Activated CD4-positive, alpha-beta memory T cell treated with anti-CD3 and anti-CD28 coated beads for 36 hours (primary cell): ENCODE measurements at regions not wholly inside any gene's neighbourhood (a gene's known extent, or its start where the extent isn't known, plus 50 kb on each side); places are given as distances from the start of the nearest gene placed in this dataset.

Source experiments
- CTCF ChIA-PET: fragments of 350-600 bp; sonication (Branson Sonifier 250); formaldehyde crosslinking; loops from one replicate; lab custom pipeline; 2021; ENCODE audit warnings: antibody characterized with exemption, inconsistent platforms; lab: Charles Lee
- POLR2A ChIA-PET: fragments of 350-600 bp; sonication (Branson Sonifier 250); formaldehyde crosslinking; loops from one replicate; lab custom pipeline; 2021; ENCODE audit warnings: antibody characterized with exemption; lab: Charles Lee
- DNase-seq: peaks from one replicate; pipeline ENCODE4 v3.0.0-alpha.2; 2020
- H3K27ac Mint-ChIP-seq: one replicate; pipeline ENCODE4 v1.8.0; 2021; ENCODE audit warnings: mixed read lengths
- H3K27me3 Mint-ChIP-seq: one replicate; pipeline ENCODE4 v1.8.0; 2021; ENCODE audit warnings: mixed read lengths
- H3K36me3 Mint-ChIP-seq: one replicate; pipeline ENCODE4 v1.8.0; 2021; ENCODE audit warnings: mixed read lengths
- H3K4me1 Mint-ChIP-seq: one replicate; pipeline ENCODE4 v1.8.0; 2021; ENCODE audit warnings: low read depth, mixed read lengths
- H3K4me3 Mint-ChIP-seq: one replicate; pipeline ENCODE4 v1.8.0; 2021; ENCODE audit warnings: mild to moderate bottlenecking, mixed read lengths
- H3K9me3 Mint-ChIP-seq: one replicate; pipeline ENCODE4 v1.8.0; 2021; ENCODE audit warnings: mixed read lengths
- intact Hi-C: fragments of 100-400 bp; cut with micrococcal nuclease; formaldehyde crosslinking; loops from one replicate; pipeline ENCODE4 v1.15.1; 2023

DNA sequence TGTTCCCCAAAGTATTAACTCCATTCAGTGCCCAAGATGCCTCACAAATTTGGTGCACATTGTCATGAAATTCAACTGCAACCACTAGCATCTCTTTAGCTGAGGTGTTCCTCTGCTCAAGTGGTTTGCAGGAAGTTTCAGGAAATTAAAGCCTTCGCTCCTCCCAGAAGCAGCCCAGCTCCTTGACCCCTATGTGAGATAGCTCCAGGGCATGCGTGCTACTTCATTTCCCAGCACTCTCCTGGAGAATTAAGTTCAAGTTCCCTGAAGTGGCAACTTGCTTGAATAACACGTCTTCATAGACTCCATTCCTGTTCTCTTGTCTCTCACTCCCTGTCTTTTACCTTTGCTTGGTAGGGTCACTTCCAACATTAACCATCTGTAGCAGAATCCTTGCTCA lies 750.3 kb downstream of the REEP3 start:
- H3K9me3 Mint-ChIP-seq, result peaks cover 2% of the 10 kb centered on the region
- no peaks in the 10 kb centered on the region for H3K27me3 Mint-ChIP-seq
- no peaks in the 10 kb centered on the region for H3K4me1 Mint-ChIP-seq
- no peak for DNase-seq
- ChIA-PET POLR2A (no interaction called here), CTCF (no interaction called here)
- H3K4me3 Mint-ChIP-seq, result no peak overlapping the region
- no peak overlapping the region for H3K27ac Mint-ChIP-seq
- intact Hi-C loops, result no loop called here
- no peaks in the 10 kb centered on the region for H3K36me3 Mint-ChIP-seq

DNA sequence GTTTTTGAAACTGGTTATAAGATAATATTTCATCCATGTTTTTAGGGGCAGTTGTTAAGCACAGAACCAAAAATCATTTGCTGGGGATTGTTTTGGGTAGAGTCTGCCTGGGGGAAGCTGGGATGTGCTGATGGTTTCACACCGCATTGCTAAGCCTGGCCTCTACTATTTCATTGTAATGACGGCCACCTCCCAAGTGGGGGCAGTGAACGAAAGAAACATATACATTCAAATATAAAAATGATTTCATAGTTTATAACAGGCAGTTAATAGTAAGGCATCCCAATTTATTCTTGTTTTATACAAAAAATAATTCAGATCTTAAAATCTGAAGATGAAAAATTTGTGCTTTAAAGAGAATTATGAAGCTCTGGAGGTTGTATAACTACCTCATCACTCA lies 750.8 kb downstream of the REEP3 start:
- POLR2A ChIA-PET, result no interaction called here
- H3K4me3 Mint-ChIP-seq, result no peak overlapping the region
- intact Hi-C loops, result no loop called here
- DNase-seq, result no peak
- peaks cover 2% of the 10 kb centered on the region for H3K9me3 Mint-ChIP-seq
- H3K27ac Mint-ChIP-seq, result no peak overlapping the region
- no peaks in the 10 kb centered on the region for H3K27me3 Mint-ChIP-seq
- H3K4me1 Mint-ChIP-seq, result no peaks in the 10 kb centered on the region
- CTCF ChIA-PET, result no interaction called here
- H3K36me3 Mint-ChIP-seq, result no peaks in the 10 kb centered on the region

DNA sequence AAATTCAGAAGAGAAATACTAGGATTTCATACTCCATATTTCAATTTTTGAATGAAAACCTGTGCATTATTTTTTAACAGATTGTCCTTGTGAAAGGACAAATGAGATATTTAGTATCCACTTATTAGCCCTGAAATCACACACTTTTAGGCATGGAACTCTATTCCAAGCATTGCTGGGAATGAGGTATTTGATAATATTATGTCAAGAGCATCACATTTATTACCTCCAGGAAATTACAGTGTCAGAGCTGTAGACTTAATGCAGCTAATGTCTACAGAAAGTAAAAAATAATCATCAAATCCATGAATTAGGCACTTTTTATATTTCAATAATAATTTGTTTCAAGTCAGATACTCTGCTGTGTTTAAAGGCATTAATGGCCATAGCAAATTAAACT lies 753.8 kb downstream of the REEP3 start:
- POLR2A ChIA-PET, result no interaction called here
- CTCF ChIA-PET, result no interaction called here
- H3K27ac Mint-ChIP-seq, result no peak overlapping the region
- no peaks in the 10 kb centered on the region for H3K4me1 Mint-ChIP-seq
- intact Hi-C loops, result no loop called here
- no peak for DNase-seq
- H3K36me3 Mint-ChIP-seq, result no peaks in the 10 kb centered on the region
- no peaks in the 10 kb centered on the region for H3K9me3 Mint-ChIP-seq
- no peaks in the 10 kb centered on the region for H3K27me3 Mint-ChIP-seq
- H3K4me3 Mint-ChIP-seq, result no peak overlapping the region

DNA sequence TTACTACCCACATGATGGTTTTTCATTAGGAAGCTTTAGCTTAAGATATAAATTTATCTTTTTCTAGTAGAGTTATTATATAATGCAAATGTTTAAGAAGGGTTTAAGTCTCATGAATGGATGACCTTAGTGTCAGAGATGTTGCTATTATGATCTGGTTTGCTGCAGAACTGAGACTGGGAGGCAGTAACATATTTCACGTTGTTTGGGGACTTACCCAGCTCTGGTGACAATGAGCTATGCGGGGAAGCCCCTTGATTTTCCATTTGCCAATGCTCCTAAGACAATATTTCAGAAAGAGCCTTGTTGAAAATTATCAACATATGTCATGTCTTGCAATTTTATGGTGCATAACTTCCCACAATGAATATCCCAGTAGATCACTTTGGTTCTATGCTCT lies 754.6 kb downstream of the REEP3 start:
- intact Hi-C loops, result no loop called here
- Mint-ChIP-seq H3K9me3 (no peaks in the 10 kb centered on the region), H3K4me3 (no peak overlapping the region), H3K27me3 (no peaks in the 10 kb centered on the region), H3K27ac (no peak overlapping the region), H3K36me3 (no peaks in the 10 kb centered on the region), H3K4me1 (no peaks in the 10 kb centered on the region)
- CTCF ChIA-PET, result no interaction called here
- POLR2A ChIA-PET, result no interaction called here
- DNase-seq, result no peak

DNA sequence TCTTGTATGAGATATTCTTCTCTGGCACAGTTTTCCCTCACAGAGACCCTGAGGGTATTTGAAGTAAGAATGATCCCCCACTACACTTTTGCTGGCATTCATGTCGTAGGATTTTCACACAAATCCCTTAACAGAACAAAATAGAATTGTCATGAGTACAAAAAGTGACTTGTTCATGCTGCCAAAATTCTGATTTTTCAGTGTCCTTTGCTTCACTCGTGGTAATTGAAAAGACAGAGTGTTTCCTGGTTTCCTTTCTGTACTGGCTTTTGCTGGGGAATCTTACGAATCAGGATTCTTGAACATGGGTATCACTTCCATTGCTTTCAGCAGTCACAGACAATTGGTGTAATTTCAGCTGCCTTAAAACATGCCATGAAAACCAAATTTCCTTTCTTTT lies 756.3 kb downstream of the REEP3 start:
- H3K27me3 Mint-ChIP-seq, result no peaks in the 10 kb centered on the region

DNA sequence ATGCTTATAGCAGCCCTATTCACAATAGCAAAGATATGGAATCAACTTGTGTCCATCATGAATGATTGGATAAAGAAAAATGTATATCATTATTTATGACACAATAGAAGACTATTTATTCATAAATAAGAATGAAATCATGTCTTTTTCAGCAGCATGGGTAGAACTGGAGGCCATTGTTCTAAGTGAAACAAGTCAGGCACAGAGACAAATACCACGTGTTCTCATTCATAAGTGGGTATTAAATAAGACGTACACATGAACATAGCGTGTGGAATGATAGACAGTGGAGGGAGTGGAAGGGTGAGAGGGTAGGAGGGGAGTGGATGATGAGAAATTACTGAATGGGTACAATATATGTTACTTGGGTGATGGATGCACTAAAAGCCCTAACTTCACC lies 762.4 kb downstream of the REEP3 start:
- H3K36me3 Mint-ChIP-seq, result no peaks in the 10 kb centered on the region
- POLR2A ChIA-PET, result no interaction called here
- CTCF ChIA-PET, result no interaction called here
- H3K27ac Mint-ChIP-seq, result no peak overlapping the region
- no peak for DNase-seq
- H3K27me3 Mint-ChIP-seq, result no peaks in the 10 kb centered on the region
- intact Hi-C loops, result no loop called here
- H3K4me1 Mint-ChIP-seq, result no peaks in the 10 kb centered on the region
- no peak overlapping the region for H3K4me3 Mint-ChIP-seq
- H3K9me3 Mint-ChIP-seq, result peaks cover 3% of the 10 kb centered on the region

More for the DNA sequence above, 756.3 kb downstream of the REEP3 start:
- intact Hi-C loops, result no loop called here
- Mint-ChIP-seq H3K36me3 (no peaks in the 10 kb centered on the region), H3K4me3 (no peak overlapping the region), H3K27ac (no peak overlapping the region), H3K4me1 (no peaks in the 10 kb centered on the region), H3K9me3 (peaks cover 3% of the 10 kb centered on the region)
- ChIA-PET CTCF (no interaction called here), POLR2A (no interaction called here)
- no peak for DNase-seq

DNA sequence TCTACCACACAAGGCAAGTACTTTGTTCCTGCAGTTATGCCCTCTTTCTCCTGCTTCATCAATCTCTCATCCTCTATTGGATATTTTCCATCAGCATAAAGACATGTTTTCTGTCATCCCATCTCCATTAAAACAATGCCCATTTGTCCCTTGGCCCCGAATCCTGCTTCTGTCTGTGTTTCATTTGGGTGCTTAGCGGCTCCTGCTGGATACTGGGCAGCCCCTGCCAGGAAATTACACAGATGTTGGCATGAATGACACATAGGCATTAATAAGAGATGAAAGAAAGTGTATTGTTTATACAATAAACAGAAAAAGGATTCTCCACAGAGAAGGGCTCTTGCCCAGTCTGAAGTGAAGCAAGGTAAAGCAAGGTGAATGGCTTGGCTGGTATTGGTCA lies 765.3 kb downstream of the REEP3 start:
- DNase-seq, result no peak
- ChIA-PET CTCF (no interaction called here), POLR2A (no interaction called here)
- no peaks in the 10 kb centered on the region for H3K36me3 Mint-ChIP-seq
- H3K27me3 Mint-ChIP-seq, result no peaks in the 10 kb centered on the region
- no peaks in the 10 kb centered on the region for H3K4me1 Mint-ChIP-seq
- peaks cover 4% of the 10 kb centered on the region for H3K9me3 Mint-ChIP-seq
- no peak overlapping the region for H3K4me3 Mint-ChIP-seq
- no peak overlapping the region for H3K27ac Mint-ChIP-seq
- intact Hi-C loops, result no loop called here

DNA sequence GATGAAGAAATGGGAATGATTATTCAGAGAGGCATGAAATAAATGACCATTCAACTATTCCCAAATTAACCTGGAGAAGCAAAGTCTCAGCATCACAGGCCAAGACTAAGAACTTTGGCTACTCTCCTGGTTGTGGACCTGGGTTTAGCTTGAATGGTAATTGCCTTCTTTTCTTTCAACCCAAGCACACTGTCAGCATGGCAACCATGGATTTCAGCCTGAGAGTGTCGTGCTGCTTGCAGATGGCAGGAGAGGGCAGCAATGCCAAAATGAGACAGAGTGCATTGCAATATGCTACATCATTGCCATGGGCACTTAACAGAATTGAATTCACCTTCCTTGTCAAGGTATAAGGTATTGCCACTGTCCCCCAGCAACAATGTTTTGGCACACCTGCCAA lies 767.2 kb downstream of the REEP3 start:
- intact Hi-C loops, result no loop called here
- ChIA-PET POLR2A (no interaction called here), CTCF (no interaction called here)
- DNase-seq, result no peak
- H3K36me3 Mint-ChIP-seq, result no peaks in the 10 kb centered on the region
- peaks cover 4% of the 10 kb centered on the region for H3K9me3 Mint-ChIP-seq
- H3K27ac Mint-ChIP-seq, result no peak overlapping the region
- no peak overlapping the region for H3K4me3 Mint-ChIP-seq
- H3K4me1 Mint-ChIP-seq, result no peaks in the 10 kb centered on the region
- H3K27me3 Mint-ChIP-seq, result no peaks in the 10 kb centered on the region

DNA sequence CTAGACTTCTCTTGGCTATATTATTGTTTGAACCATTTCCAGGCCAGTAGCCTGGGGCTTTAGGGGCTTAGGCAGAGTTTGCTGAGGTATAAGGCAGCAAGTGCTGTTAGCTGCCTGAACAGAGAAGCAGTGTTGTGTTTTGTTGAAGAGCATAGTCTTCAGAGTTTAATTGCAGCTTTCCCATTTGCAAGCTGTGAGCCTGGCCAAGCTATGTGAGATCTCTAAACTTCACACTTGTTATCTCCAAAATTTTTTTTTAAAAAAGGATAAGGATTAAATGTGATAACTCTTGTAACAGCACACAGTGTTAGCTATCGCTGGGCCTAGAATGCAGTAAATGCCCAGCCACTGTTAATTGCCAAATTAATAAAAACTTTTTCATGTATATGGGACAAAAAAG lies 782.4 kb downstream of the REEP3 start:
- intact Hi-C loops, result no loop called here
- no peaks in the 10 kb centered on the region for H3K27me3 Mint-ChIP-seq
- no peaks in the 10 kb centered on the region for H3K4me1 Mint-ChIP-seq
- H3K9me3 Mint-ChIP-seq, result peaks cover 2% of the 10 kb centered on the region
- H3K27ac Mint-ChIP-seq, result no peak overlapping the region
- no peaks in the 10 kb centered on the region for H3K36me3 Mint-ChIP-seq
- ChIA-PET POLR2A (no interaction called here), CTCF (no interaction called here)
- no peak overlapping the region for H3K4me3 Mint-ChIP-seq
- no peak for DNase-seq

DNA sequence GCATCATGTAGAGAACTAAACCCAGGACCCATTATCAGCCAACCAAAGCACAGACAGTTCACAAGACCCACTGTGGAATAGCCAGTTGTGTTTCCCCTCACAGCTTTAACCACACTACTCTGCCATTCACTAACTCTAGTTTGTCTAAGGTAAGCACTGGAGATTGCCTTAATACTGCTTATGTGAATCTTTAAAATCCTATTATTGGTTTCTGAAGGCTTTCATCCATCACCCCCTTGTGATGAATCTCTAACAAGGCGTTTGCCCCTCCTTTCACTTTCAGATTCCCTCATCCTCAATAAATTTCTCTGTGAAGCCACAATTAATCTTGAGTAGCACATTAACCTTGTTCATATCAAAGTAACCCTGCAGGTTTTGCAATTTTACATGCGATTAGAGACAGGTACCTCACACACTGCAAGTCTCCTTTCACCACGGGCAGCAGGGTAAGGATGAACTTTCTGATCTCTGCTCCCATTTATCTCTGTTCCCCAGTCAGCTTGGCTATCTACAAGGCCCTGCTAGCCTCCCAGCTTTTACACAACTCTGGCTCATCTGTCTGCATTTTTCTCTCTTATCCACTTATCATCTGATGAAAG lies 785.6 kb downstream of the REEP3 start:
- H3K27ac Mint-ChIP-seq, result no peak overlapping the region
- H3K4me1 Mint-ChIP-seq, result no peaks in the 10 kb centered on the region
- no peak overlapping the region for H3K4me3 Mint-ChIP-seq
- ChIA-PET POLR2A (no interaction called here), CTCF (no interaction called here)
- H3K27me3 Mint-ChIP-seq, result no peaks in the 10 kb centered on the region
- H3K36me3 Mint-ChIP-seq, result no peaks in the 10 kb centered on the region
- no peak for DNase-seq
- intact Hi-C loops, result no loop called here
- H3K9me3 Mint-ChIP-seq, result peaks cover 2% of the 10 kb centered on the region

DNA sequence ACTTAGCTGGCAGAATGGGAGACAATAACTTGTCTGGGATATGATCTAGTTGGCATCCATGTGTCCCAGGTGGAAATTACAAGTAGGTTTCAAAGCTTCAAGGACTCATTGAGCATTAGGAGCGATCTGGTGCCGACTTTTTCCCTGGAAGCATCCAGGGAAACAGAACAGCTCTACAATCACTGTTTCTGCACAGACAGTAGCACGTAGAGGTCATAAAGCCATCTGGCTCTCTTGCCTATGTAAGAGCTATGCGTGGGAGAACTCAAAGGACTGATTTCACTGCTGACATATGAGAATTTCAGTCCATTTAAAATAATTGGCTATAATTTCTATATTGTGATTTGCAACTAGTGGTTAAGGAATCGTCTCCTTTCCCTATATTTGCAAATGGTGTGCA lies 791.7 kb downstream of the REEP3 start:
- Mint-ChIP-seq H3K27me3 (no peaks in the 10 kb centered on the region), H3K36me3 (no peaks in the 10 kb centered on the region), H3K9me3 (peaks cover under 1% of the 10 kb centered on the region), H3K4me3 (no peak overlapping the region), H3K4me1 (no peaks in the 10 kb centered on the region), H3K27ac (no peak overlapping the region)
- CTCF ChIA-PET, result no interaction called here
- intact Hi-C loops, result no loop called here
- POLR2A ChIA-PET, result no interaction called here
- DNase-seq, result no peak

DNA sequence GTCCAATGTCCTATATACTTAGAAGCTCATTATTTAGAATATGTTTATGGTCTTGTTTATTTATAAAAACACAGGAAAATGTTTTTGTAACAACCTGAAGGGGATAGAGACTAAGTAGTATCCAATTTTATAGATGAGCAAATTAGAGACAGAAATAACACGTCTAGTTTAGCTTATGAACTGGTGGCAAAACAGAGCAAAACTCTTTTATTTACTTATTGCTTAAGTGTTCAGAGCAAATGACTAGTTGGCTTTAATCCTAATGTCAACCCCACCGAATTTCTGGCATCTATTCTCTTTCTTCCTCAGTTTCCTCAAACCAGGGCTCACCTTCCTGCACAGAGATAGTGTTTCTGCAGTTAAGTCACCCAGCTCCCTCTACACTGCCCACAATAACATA lies 792.8 kb downstream of the REEP3 start:
- no peak for DNase-seq
- H3K36me3 Mint-ChIP-seq, result no peaks in the 10 kb centered on the region
- no peaks in the 10 kb centered on the region for H3K27me3 Mint-ChIP-seq
- POLR2A ChIA-PET, result no interaction called here
- no peak overlapping the region for H3K4me3 Mint-ChIP-seq
- intact Hi-C loops, result no loop called here
- CTCF ChIA-PET, result no interaction called here
- no peaks in the 10 kb centered on the region for H3K4me1 Mint-ChIP-seq
- no peak overlapping the region for H3K27ac Mint-ChIP-seq
- H3K9me3 Mint-ChIP-seq, result no peaks in the 10 kb centered on the region

DNA sequence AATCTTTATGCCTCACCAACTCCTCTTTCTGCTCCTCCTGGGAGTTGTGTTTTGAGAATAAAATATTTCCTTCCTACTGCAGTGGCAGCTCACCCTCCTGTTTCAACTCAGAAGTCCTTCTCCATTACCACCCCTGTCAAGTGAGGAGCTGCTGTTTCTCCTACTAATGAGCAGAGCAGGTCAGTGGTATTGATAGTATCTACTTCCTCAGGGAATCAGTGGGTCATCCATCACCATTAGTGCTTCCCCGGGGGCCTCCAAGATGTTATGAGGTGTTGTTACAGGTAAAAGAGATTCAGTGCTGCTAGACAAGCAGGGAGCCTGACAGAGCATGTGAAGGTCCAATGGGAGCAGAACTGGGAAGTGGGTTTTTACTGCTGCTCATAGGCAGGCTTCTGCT lies 795.2 kb downstream of the REEP3 start:
- POLR2A ChIA-PET, result no interaction called here
- Mint-ChIP-seq H3K36me3 (no peaks in the 10 kb centered on the region), H3K27ac (no peak overlapping the region), H3K9me3 (no peaks in the 10 kb centered on the region), H3K4me1 (no peaks in the 10 kb centered on the region), H3K4me3 (no peak overlapping the region), H3K27me3 (no peaks in the 10 kb centered on the region)
- no peak for DNase-seq
- CTCF ChIA-PET, result no interaction called here
- intact Hi-C loops, result no loop called here
